ENCODE measurements at regions not wholly inside any gene's neighbourhood (a gene's known extent, or its start where the extent isn't known, plus 50 kb on each side); places are given as distances from the start of the nearest gene placed in this dataset.
A peak's percentile ranks its signal among the peaks of the same experiment; 100 is the strongest.

- Histone ChIP-seq H3K4me3 (ENCODE audit: low read depth, low read length) (no peak overlapping the region), H3K9me3 (ENCODE audit: control insufficient read depth, insufficient read depth, low read length) (no peaks in the 10 kb centered on the region), H3K27me3 (ENCODE audit: control insufficient read depth, insufficient read depth, low read length) (no peaks in the 10 kb centered on the region), H3K9ac (ENCODE audit: low read depth, low read length) (no peak overlapping the region), H3K36me3 (ENCODE audit: control insufficient read depth, insufficient read depth, low read length) (no peaks in the 10 kb centered on the region), H3K4me1 (ENCODE audit: control insufficient read depth, insufficient read depth, low read length) (peaks cover 6% of the 10 kb centered on the region)
Measured at GRCh38 chr20:39142407-39143096, 180.4 kb downstream of the DHX35 start.

GRCh38 chr20:39137299-39137698, 175.2 kb downstream of the DHX35 start:
- Histone ChIP-seq H3K4me3 (ENCODE audit: low read depth, low read length) (no peak overlapping the region), H3K9me3 (ENCODE audit: control insufficient read depth, insufficient read depth, low read length) (no peaks in the 10 kb centered on the region), H3K4me1 (ENCODE audit: control insufficient read depth, insufficient read depth, low read length) (no peaks in the 10 kb centered on the region), H3K9ac (ENCODE audit: low read depth, low read length) (no peak overlapping the region), H3K36me3 (ENCODE audit: control insufficient read depth, insufficient read depth, low read length) (no peaks in the 10 kb centered on the region), H3K27me3 (ENCODE audit: control insufficient read depth, insufficient read depth, low read length) (no peaks in the 10 kb centered on the region)

GRCh38 chr20:39136798-39137197, 174.7 kb downstream of the DHX35 start:
- H3K4me3 ChIP-seq (ENCODE audit: low read depth, low read length) = no peak overlapping the region
- no peak overlapping the region for H3K9ac ChIP-seq (ENCODE audit: low read depth, low read length)
- no peaks in the 10 kb centered on the region for H3K27me3 ChIP-seq (ENCODE audit: control insufficient read depth, insufficient read depth, low read length)
- no peaks in the 10 kb centered on the region for H3K36me3 ChIP-seq (ENCODE audit: control insufficient read depth, insufficient read depth, low read length)
- no peaks in the 10 kb centered on the region for H3K4me1 ChIP-seq (ENCODE audit: control insufficient read depth, insufficient read depth, low read length)
- no peaks in the 10 kb centered on the region for H3K9me3 ChIP-seq (ENCODE audit: control insufficient read depth, insufficient read depth, low read length)

- H3K4me3 ChIP-seq (ENCODE audit: low read depth, low read length) = no peak overlapping the region
- no peaks in the 10 kb centered on the region for H3K36me3 ChIP-seq (ENCODE audit: control insufficient read depth, insufficient read depth, low read length)
- H3K9me3 ChIP-seq (ENCODE audit: control insufficient read depth, insufficient read depth, low read length) = no peaks in the 10 kb centered on the region
- H3K9ac ChIP-seq (ENCODE audit: low read depth, low read length) = no peak overlapping the region
- no peaks in the 10 kb centered on the region for H3K27me3 ChIP-seq (ENCODE audit: control insufficient read depth, insufficient read depth, low read length)
- peaks cover 1% of the 10 kb centered on the region for H3K4me1 ChIP-seq (ENCODE audit: control insufficient read depth, insufficient read depth, low read length)
Measured at GRCh38 chr20:39135885-39136544, 173.9 kb downstream of the DHX35 start.

GRCh38 chr20:39133201-39133600, 171.1 kb downstream of the DHX35 start:
- no peaks in the 10 kb centered on the region for H3K27me3 ChIP-seq (ENCODE audit: control insufficient read depth, insufficient read depth, low read length)
- H3K4me3 ChIP-seq (ENCODE audit: low read depth, low read length) = no peak overlapping the region
- H3K4me1 ChIP-seq (ENCODE audit: control insufficient read depth, insufficient read depth, low read length) = peaks cover 4% of the 10 kb centered on the region
- H3K9ac ChIP-seq (ENCODE audit: low read depth, low read length) = no peak overlapping the region
- no peaks in the 10 kb centered on the region for H3K9me3 ChIP-seq (ENCODE audit: control insufficient read depth, insufficient read depth, low read length)
- no peaks in the 10 kb centered on the region for H3K36me3 ChIP-seq (ENCODE audit: control insufficient read depth, insufficient read depth, low read length)

- H3K9me3 ChIP-seq (ENCODE audit: control insufficient read depth, insufficient read depth, low read length) = no peaks in the 10 kb centered on the region
- no peak overlapping the region for H3K9ac ChIP-seq (ENCODE audit: low read depth, low read length)
- no peaks in the 10 kb centered on the region for H3K36me3 ChIP-seq (ENCODE audit: control insufficient read depth, insufficient read depth, low read length)
- no peak overlapping the region for H3K4me3 ChIP-seq (ENCODE audit: low read depth, low read length)
- H3K4me1 ChIP-seq (ENCODE audit: control insufficient read depth, insufficient read depth, low read length) = peaks cover 4% of the 10 kb centered on the region
- H3K27me3 ChIP-seq (ENCODE audit: control insufficient read depth, insufficient read depth, low read length) = no peaks in the 10 kb centered on the region
Measured at GRCh38 chr20:39132511-39132910, 170.4 kb downstream of the DHX35 start.

- Histone ChIP-seq H3K4me3 (ENCODE audit: low read depth, low read length) (no peak overlapping the region), H3K9ac (ENCODE audit: low read depth, low read length) (no peak overlapping the region), H3K9me3 (ENCODE audit: control insufficient read depth, insufficient read depth, low read length) (no peaks in the 10 kb centered on the region), H3K36me3 (ENCODE audit: control insufficient read depth, insufficient read depth, low read length) (no peaks in the 10 kb centered on the region), H3K27me3 (ENCODE audit: control insufficient read depth, insufficient read depth, low read length) (no peaks in the 10 kb centered on the region), H3K4me1 (ENCODE audit: control insufficient read depth, insufficient read depth, low read length) (peaks cover 4% of the 10 kb centered on the region)
Measured at GRCh38 chr20:39132093-39132492, 169.9 kb downstream of the DHX35 start.

- no peaks in the 10 kb centered on the region for H3K9me3 ChIP-seq (ENCODE audit: control insufficient read depth, insufficient read depth, low read length)
- no peak overlapping the region for H3K4me3 ChIP-seq (ENCODE audit: low read depth, low read length)
- no peak overlapping the region for H3K9ac ChIP-seq (ENCODE audit: low read depth, low read length)
- H3K36me3 ChIP-seq (ENCODE audit: control insufficient read depth, insufficient read depth, low read length) = no peaks in the 10 kb centered on the region
- H3K27me3 ChIP-seq (ENCODE audit: control insufficient read depth, insufficient read depth, low read length) = no peaks in the 10 kb centered on the region
- H3K4me1 ChIP-seq (ENCODE audit: control insufficient read depth, insufficient read depth, low read length) = peaks cover 4% of the 10 kb centered on the region
Measured at GRCh38 chr20:39130627-39131026, 168.5 kb downstream of the DHX35 start.

- peaks cover 4% of the 10 kb centered on the region for H3K4me1 ChIP-seq (ENCODE audit: control insufficient read depth, insufficient read depth, low read length)
- no peak overlapping the region for H3K4me3 ChIP-seq (ENCODE audit: low read depth, low read length)
- peaks cover 2% of the 10 kb centered on the region for H3K27me3 ChIP-seq (ENCODE audit: control insufficient read depth, insufficient read depth, low read length)
- H3K9me3 ChIP-seq (ENCODE audit: control insufficient read depth, insufficient read depth, low read length) = no peaks in the 10 kb centered on the region
- no peaks in the 10 kb centered on the region for H3K36me3 ChIP-seq (ENCODE audit: control insufficient read depth, insufficient read depth, low read length)
- no peak overlapping the region for H3K9ac ChIP-seq (ENCODE audit: low read depth, low read length)
Measured at GRCh38 chr20:39129523-39129922, 167.4 kb downstream of the DHX35 start.

- no peak overlapping the region for H3K4me3 ChIP-seq (ENCODE audit: low read depth, low read length)
- H3K27me3 ChIP-seq (ENCODE audit: control insufficient read depth, insufficient read depth, low read length) = peaks cover 16% of the 10 kb centered on the region
- no peak overlapping the region for H3K9ac ChIP-seq (ENCODE audit: low read depth, low read length)
Measured at GRCh38 chr20:39124064-39124463, 161.9 kb downstream of the DHX35 start.

GRCh38 chr20:39123185-39123557, 161.0 kb downstream of the DHX35 start:
- peaks cover 16% of the 10 kb centered on the region for H3K27me3 ChIP-seq (ENCODE audit: control insufficient read depth, insufficient read depth, low read length)
- H3K4me3 ChIP-seq (ENCODE audit: low read depth, low read length) = no peak overlapping the region
- peaks cover 18% of the 10 kb centered on the region for H3K4me1 ChIP-seq (ENCODE audit: control insufficient read depth, insufficient read depth, low read length)

More at GRCh38 chr20:39124064-39124463, 161.9 kb downstream of the DHX35 start:
- H3K4me1 ChIP-seq (ENCODE audit: control insufficient read depth, insufficient read depth, low read length) = peaks cover 18% of the 10 kb centered on the region
- no peaks in the 10 kb centered on the region for H3K9me3 ChIP-seq (ENCODE audit: control insufficient read depth, insufficient read depth, low read length)
- H3K36me3 ChIP-seq (ENCODE audit: control insufficient read depth, insufficient read depth, low read length) = no peaks in the 10 kb centered on the region

GRCh38 chr20:39117491-39117890, 155.3 kb downstream of the DHX35 start:
- H3K9ac ChIP-seq (ENCODE audit: low read depth, low read length) = no peak overlapping the region
- peaks cover 4% of the 10 kb centered on the region for H3K9me3 ChIP-seq (ENCODE audit: control insufficient read depth, insufficient read depth, low read length)
- no peaks in the 10 kb centered on the region for H3K36me3 ChIP-seq (ENCODE audit: control insufficient read depth, insufficient read depth, low read length)
- no peak overlapping the region for H3K4me3 ChIP-seq (ENCODE audit: low read depth, low read length)
- peaks cover 6% of the 10 kb centered on the region for H3K4me1 ChIP-seq (ENCODE audit: control insufficient read depth, insufficient read depth, low read length)
- H3K27me3 ChIP-seq (ENCODE audit: control insufficient read depth, insufficient read depth, low read length) = peaks cover 14% of the 10 kb centered on the region

More at GRCh38 chr20:39123185-39123557, 161.0 kb downstream of the DHX35 start:
- no peaks in the 10 kb centered on the region for H3K9me3 ChIP-seq (ENCODE audit: control insufficient read depth, insufficient read depth, low read length)
- no peaks in the 10 kb centered on the region for H3K36me3 ChIP-seq (ENCODE audit: control insufficient read depth, insufficient read depth, low read length)
- H3K9ac ChIP-seq (ENCODE audit: low read depth, low read length) = peak overlapping the region; percentile 4
